WERI-Rb-1 (cell line): ENCODE measurements at regions not wholly inside any gene's neighbourhood (a gene's known extent, or its start where the extent isn't known, plus 50 kb on each side); places are given as distances from the start of the nearest gene placed in this dataset.

Source experiments
- DNase-seq: peaks from one replicate; pipeline ENCODE4 v3.0.0-alpha.2; 2020
- H3K27ac ChIP-seq: fragments of 250-450 bp; sonication (Bioruptor Pico); 2 replicates; pipeline ENCODE4 v1.5.1; 2020; ENCODE audit warnings: mild to moderate bottlenecking, moderate library complexity
- H3K27me3 ChIP-seq: fragments of 250-450 bp; sonication (Bioruptor Pico); 2 replicates; pipeline ENCODE4 v1.5.1; 2021; ENCODE audit warnings: mild to moderate bottlenecking, low read depth, moderate library complexity; ENCODE audit not compliant: insufficient read depth, severe bottlenecking
- H3K36me3 ChIP-seq: fragments of 250-450 bp; sonication (Bioruptor Pico); 2 replicates; pipeline ENCODE4 v1.5.1; 2020; ENCODE audit warnings: mild to moderate bottlenecking, moderate library complexity
- H3K4me3 ChIP-seq: 2 replicates; pipeline ENCODE4 v1.5.1; 2011; ENCODE audit warnings: low read depth, mild to moderate bottlenecking, control low read depth, low read length
- H3K9me3 ChIP-seq: fragments of 250-450 bp; sonication (Bioruptor Pico); 2 replicates; pipeline ENCODE4 v1.5.1; 2021; ENCODE audit warnings: mild to moderate bottlenecking, moderate library complexity; ENCODE audit not compliant: severe bottlenecking
- TF ChIP-seq, protein P1 (sequence below): IDR thresholded peaks from 2 replicates; pipeline ENCODE4 v1.5.1; 2011; ENCODE audit warnings: low read depth, mild to moderate bottlenecking, control low read depth, inconsistent platforms, low read length

DNA sequence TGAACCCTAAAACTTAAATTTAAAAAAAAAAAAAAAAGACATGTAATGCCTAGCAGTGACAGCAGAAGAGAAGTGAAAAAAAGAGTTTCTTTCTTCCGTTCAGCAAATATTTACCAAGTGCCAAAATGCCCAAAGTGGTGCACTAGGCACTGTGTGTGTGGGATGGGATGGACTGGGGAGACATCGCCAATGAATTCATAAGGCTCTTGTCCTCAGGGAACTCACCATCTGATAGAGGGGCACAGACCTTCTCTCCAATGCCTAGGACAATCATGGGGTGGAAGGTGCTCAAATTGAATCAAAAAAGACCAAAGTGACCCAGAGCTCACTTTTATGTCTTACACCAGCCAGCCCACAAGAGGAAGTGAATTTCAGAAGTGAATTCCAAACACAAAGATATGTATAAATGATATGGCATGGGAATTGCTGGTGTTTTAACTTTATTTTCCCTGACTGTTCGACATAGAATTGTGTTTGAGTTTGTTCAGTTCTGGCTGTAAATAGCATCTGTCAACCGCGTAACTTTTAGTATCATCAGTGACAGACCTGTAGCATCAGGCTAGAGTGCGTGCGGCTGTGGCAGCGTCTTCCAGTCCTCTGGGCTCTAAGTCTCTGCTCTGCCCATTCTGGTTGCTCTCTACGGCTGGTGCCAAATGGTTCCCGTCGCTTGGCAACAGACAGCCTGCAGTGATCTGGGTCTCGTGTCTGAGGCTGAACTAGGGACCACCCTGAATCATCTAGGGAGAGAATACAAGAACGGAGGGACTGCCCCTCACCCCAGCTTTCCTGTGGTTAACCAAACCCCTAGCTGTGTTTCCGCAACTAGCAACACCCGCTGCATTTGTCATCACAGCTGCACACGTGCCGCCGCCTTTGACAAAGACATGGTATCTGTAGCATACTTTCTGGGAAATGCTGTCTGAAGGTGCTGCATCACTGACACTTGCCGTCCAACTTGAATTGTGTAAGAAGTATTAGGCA is 154.0 kb upstream of the THBS1 start:
- DNase-seq = no peak
- Histone ChIP-seq H3K27me3 (peaks cover 8% of the 10 kb centered on the region), H3K27ac (no peak overlapping the region), H3K9me3 (no peaks in the 10 kb centered on the region), H3K4me3 (no peak overlapping the region), H3K36me3 (no peaks in the 10 kb centered on the region)
- TF ChIP-seq, protein P1, sequence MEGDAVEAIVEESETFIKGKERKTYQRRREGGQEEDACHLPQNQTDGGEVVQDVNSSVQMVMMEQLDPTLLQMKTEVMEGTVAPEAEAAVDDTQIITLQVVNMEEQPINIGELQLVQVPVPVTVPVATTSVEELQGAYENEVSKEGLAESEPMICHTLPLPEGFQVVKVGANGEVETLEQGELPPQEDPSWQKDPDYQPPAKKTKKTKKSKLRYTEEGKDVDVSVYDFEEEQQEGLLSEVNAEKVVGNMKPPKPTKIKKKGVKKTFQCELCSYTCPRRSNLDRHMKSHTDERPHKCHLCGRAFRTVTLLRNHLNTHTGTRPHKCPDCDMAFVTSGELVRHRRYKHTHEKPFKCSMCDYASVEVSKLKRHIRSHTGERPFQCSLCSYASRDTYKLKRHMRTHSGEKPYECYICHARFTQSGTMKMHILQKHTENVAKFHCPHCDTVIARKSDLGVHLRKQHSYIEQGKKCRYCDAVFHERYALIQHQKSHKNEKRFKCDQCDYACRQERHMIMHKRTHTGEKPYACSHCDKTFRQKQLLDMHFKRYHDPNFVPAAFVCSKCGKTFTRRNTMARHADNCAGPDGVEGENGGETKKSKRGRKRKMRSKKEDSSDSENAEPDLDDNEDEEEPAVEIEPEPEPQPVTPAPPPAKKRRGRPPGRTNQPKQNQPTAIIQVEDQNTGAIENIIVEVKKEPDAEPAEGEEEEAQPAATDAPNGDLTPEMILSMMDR = no peak

DNA sequence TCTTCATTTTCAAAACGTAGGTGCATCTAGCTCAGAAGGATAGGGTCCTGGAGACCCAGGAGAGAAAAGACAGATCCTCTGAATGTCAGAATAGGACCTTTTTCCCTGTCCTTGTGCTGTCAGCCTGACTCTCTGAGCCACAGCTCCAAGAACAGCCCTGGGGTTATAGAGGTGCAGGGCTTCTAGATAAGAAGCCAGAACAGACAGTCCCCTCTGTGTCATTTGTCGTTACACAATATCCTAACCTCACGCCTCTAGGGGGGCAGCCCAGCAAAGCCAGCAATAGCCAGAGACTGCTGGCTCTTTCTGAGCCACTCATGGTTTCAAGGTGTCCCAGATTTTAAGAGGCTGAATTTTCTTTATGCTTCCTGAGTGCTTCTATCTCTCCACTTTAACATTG is 153.2 kb upstream of the THBS1 start:
- Histone ChIP-seq H3K27ac (no peak overlapping the region), H3K36me3 (no peaks in the 10 kb centered on the region), H3K4me3 (no peak overlapping the region), H3K9me3 (no peaks in the 10 kb centered on the region), H3K27me3 (peaks cover 11% of the 10 kb centered on the region)
- TF ChIP-seq, protein P1 = no peak
- no peak for DNase-seq

DNA sequence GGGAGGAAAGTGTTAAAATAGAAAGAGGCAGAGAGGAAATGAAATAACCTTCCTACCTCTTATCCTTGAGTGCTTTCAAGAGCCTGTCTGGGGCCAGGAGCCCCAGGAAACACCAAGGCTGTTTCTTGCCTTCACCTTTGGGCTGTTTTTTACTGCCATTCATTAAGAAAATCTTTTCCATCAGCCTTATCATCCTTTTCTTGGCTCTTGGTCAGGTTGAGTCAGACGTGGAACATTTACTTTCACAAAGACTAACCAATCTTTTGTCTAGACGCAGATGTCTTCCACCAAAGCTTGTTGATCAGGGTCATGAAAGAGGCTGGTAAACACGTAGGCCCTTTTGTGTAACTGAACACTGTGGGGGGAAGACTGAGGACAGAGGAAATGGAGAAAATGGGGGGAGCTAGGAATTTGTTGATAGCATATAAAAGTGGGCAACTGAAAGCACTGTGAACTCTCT is 151.0 kb upstream of the THBS1 start:
- no peak for DNase-seq
- Histone ChIP-seq H3K27ac (no peak overlapping the region), H3K27me3 (peaks cover 26% of the 10 kb centered on the region), H3K9me3 (no peaks in the 10 kb centered on the region), H3K36me3 (no peaks in the 10 kb centered on the region), H3K4me3 (no peak overlapping the region)
- TF ChIP-seq, protein P1 = no peak

DNA sequence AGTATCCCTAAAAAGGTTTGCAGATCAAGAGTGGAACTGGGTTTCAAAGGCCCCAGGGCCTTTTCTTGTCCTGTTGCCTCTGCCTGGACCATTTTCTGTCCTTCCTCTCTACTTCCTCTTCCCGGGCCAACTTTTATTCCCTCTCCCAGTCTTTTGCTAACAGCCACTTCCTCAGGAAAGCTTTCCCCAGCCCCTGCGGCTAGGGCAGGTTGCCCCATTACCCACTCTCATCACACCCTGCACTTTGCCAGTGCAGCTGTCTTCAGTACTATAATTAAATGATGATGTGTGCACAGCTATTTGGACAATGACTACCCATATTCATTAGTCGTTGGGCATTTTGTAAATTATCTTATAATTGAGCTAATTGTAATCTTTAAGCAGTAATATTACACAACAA is 150.5 kb upstream of the THBS1 start:
- DNase-seq = no peak
- TF ChIP-seq, protein P1 = no peak

DNA sequence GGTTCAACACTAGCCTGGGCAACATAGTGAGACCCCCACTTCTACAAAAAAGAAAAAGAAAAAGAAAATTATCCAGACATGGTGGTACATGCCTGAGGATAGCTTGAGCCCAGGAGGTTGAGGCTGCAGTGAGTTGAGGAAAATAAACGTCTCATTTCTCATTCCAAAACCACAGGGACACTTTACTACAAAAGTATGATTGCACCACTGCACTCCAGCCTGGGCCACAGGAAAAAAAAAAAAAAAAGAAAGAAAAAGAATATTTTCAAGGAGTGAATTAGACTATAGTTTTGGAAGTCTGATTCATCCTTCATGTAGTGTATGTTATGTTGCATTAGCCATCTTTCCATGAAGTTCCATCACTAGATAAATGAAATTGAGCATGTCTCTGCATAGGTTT is 149.5 kb upstream of the THBS1 start:
- no peak overlapping the region for H3K4me3 ChIP-seq
- peaks cover 33% of the 10 kb centered on the region for H3K27me3 ChIP-seq
- no peaks in the 10 kb centered on the region for H3K9me3 ChIP-seq
- DNase-seq = no peak
- no peaks in the 10 kb centered on the region for H3K36me3 ChIP-seq
- H3K27ac ChIP-seq = no peak overlapping the region
- TF ChIP-seq, protein P1 = no peak

More for the DNA sequence above, 150.5 kb upstream of the THBS1 start:
- H3K9me3 ChIP-seq = no peaks in the 10 kb centered on the region
- no peaks in the 10 kb centered on the region for H3K36me3 ChIP-seq
- no peak overlapping the region for H3K27ac ChIP-seq
- no peak overlapping the region for H3K4me3 ChIP-seq
- peaks cover 29% of the 10 kb centered on the region for H3K27me3 ChIP-seq

DNA sequence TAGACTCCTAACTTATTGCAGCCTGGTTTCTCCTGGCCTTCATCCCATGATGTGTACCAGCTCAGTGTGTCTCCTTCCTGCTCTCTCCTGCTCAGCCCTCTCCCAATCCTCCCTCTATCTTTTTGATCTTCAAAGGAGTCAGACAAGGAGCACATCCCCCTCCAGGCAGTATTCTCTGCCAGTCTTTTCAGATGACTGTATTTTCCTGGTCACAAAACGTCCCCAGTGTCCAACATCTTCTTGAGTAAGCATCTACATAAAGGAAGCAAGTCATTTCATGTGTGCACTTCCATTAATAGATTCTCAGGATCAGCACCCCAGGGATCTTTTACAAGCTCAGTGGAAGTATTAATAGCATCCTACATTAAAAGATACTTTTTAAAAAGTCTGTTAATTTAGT is 148.9 kb upstream of the THBS1 start:
- H3K9me3 ChIP-seq = no peaks in the 10 kb centered on the region
- TF ChIP-seq, protein P1 = no peak
- no peak overlapping the region for H3K4me3 ChIP-seq
- no peaks in the 10 kb centered on the region for H3K36me3 ChIP-seq
- peaks cover 34% of the 10 kb centered on the region for H3K27me3 ChIP-seq
- DNase-seq = no peak
- H3K27ac ChIP-seq = no peak overlapping the region
